Bronchial epithelial cell (primary cell): ENCODE measurements at regions not wholly inside any gene's neighbourhood (a gene's known extent, or its start where the extent isn't known, plus 50 kb on each side); places are given as distances from the start of the nearest gene placed in this dataset.

Experiments
- DNase-seq: peaks from one replicate; pipeline ENCODE4 v3.0.0-alpha.2; 2010; ENCODE audit warnings: low read depth
- FAIRE-seq: peaks from 2 replicates; lab custom pipeline; 2011; peaks lifted over from hg19 to GRCh38; lab: Jason Lieb, UNC
- H3K27me3 ChIP-seq: 2 replicates; pipeline ENCODE4 v1.5.1; 2011; ENCODE audit warnings: low read length; ENCODE audit not compliant: control insufficient read depth, insufficient read depth
- H3K36me3 ChIP-seq: 2 replicates; pipeline ENCODE4 v1.5.1; 2011; ENCODE audit warnings: low read length; ENCODE audit not compliant: control insufficient read depth, insufficient read depth
- H3K4me3 ChIP-seq: 2 replicates; pipeline ENCODE4 v1.5.1; 2011; ENCODE audit warnings: mild to moderate bottlenecking, low read depth, low read length, control low read depth
- CTCF ChIP-seq: IDR thresholded peaks from 2 replicates; pipeline ENCODE4 v1.5.1; 2011; ENCODE audit warnings: mild to moderate bottlenecking, moderate library complexity, low read length, control low read depth, inconsistent platforms; ENCODE audit not compliant: insufficient read depth, severe bottlenecking

- DNase-seq (peak; percentile 75), FAIRE-seq (no peak)
- TF ChIP-seq CTCF, result no peak
- no peaks in the 10 kb centered on the region for H3K36me3 ChIP-seq
- H3K27me3 ChIP-seq, result no peaks in the 10 kb centered on the region
- H3K4me3 ChIP-seq, result no peak overlapping the region
These were observed 124.5 kb upstream of the CDC42EP3 start for GRCh38 chr2:37795938-37796337.

- FAIRE-seq (no peak), DNase-seq (no peak)
- H3K36me3 ChIP-seq, result no peaks in the 10 kb centered on the region
- H3K27me3 ChIP-seq, result no peaks in the 10 kb centered on the region
- H3K4me3 ChIP-seq, result no peak overlapping the region
- no peak for TF ChIP-seq CTCF
These were observed 125.0 kb upstream of the CDC42EP3 start for GRCh38 chr2:37796481-37796880.

- no peak for DNase-seq
- Histone ChIP-seq H3K36me3 (no peaks in the 10 kb centered on the region), H3K4me3 (no peak overlapping the region), H3K27me3 (no peaks in the 10 kb centered on the region)
- no peak for FAIRE-seq
- TF ChIP-seq CTCF, result no peak
These were observed 125.6 kb upstream of the CDC42EP3 start for GRCh38 chr2:37797081-37797480.

GRCh38 chr2:37798315-37799005 is 126.6 kb upstream of the RMDN2 start:
- FAIRE-seq (no peak), DNase-seq (no peak)
- H3K4me3 ChIP-seq, result no peak overlapping the region
- TF ChIP-seq CTCF, result no peak
- H3K36me3 ChIP-seq, result no peaks in the 10 kb centered on the region
- H3K27me3 ChIP-seq, result no peaks in the 10 kb centered on the region

GRCh38 chr2:37800176-37800858 is 124.8 kb upstream of the RMDN2 start:
- Histone ChIP-seq H3K27me3 (no peaks in the 10 kb centered on the region), H3K36me3 (no peaks in the 10 kb centered on the region), H3K4me3 (no peak overlapping the region)
- DNase-seq (no peak), FAIRE-seq (no peak)
- no peak for TF ChIP-seq CTCF

- DNase-seq (peak; percentile 90), FAIRE-seq (no peak)
These were observed 122.8 kb upstream of the RMDN2 start for GRCh38 chr2:37802211-37802752.

More at GRCh38 chr2:37802211-37802752, 122.8 kb upstream of the RMDN2 start:
- no peaks in the 10 kb centered on the region for H3K36me3 ChIP-seq
- no peaks in the 10 kb centered on the region for H3K27me3 ChIP-seq
- TF ChIP-seq CTCF, result no peak
- no peak overlapping the region for H3K4me3 ChIP-seq
